Mammary epithelial cell (primary cell): ENCODE measurements at regions not wholly inside any gene's neighbourhood (a gene's known extent, or its start where the extent isn't known, plus 50 kb on each side); places are given as distances from the start of the nearest gene placed in this dataset.

Experiments used
- EZH2 ChIP-seq: IDR thresholded peaks from 2 replicates; pipeline ENCODE4 v1.6.1; 2012; ENCODE audit warnings: low read length, inconsistent platforms, borderline replicate concordance
- TF ChIP-seq, protein P1 (sequence below), 2 donors: IDR thresholded peaks in 1 of 2; conservative IDR thresholded peaks in 1 of 2; 2 replicates each; pipeline ENCODE4 v1.5.1; 2011 to 2012; ENCODE audit warnings: inconsistent platforms in 2 of 2, low read length in 2 of 2, mild to moderate bottlenecking in 2 of 2, control low read depth in 1 of 2, low read depth in 1 of 2; ENCODE audit not compliant: insufficient read depth in 1 of 2; ENCODE audit errors: extremely low read depth in 1 of 2

DNA sequence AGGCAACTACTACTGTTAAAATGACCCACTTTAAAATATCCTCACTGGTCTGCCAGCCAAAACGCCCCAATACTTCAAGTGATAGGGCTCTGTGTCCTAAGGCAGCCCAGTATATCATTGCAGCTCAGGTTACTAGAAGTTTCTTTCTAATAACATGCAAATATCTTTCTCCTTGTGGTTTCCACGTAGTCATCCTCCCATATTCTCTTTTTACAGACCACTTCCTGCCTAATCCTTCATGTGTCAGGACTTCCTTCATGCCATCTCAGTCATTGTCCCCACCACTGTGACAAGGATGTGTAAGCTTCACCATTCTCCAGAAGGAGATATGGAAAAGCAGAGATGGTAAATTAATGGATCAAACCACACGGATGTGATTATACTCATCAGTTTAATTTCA, 813.7 kb downstream of the MAT2B start:
- TF ChIP-seq, protein P1, sequence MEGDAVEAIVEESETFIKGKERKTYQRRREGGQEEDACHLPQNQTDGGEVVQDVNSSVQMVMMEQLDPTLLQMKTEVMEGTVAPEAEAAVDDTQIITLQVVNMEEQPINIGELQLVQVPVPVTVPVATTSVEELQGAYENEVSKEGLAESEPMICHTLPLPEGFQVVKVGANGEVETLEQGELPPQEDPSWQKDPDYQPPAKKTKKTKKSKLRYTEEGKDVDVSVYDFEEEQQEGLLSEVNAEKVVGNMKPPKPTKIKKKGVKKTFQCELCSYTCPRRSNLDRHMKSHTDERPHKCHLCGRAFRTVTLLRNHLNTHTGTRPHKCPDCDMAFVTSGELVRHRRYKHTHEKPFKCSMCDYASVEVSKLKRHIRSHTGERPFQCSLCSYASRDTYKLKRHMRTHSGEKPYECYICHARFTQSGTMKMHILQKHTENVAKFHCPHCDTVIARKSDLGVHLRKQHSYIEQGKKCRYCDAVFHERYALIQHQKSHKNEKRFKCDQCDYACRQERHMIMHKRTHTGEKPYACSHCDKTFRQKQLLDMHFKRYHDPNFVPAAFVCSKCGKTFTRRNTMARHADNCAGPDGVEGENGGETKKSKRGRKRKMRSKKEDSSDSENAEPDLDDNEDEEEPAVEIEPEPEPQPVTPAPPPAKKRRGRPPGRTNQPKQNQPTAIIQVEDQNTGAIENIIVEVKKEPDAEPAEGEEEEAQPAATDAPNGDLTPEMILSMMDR (conservative IDR thresholded peaks at IDR 0.05 in 1 of 2, IDR thresholded peaks at IDR 0.05 in 1 of 2; ENCODE audit: extremely low read depth in 1 of 2, insufficient read depth in 1 of 2, low read depth in 1 of 2, low read length in 2 of 2), result no peak
- TF ChIP-seq EZH2, result no peak
